22Rv1 (cell line): ENCODE measurements at regions not wholly inside any gene's neighbourhood (a gene's known extent, or its start where the extent isn't known, plus 50 kb on each side); places are given as distances from the start of the nearest gene placed in this dataset.

Source experiments
- ZFX ChIP-seq: fragments of 450-650 bp; IDR thresholded peaks from 2 replicates; pipeline ENCODE4 v1.6.1; 2017; ENCODE audit warnings: antibody characterized with exemption, borderline replicate concordance
- TF ChIP-seq, protein P1 (sequence below): fragments of 450-650 bp; IDR thresholded peaks from 2 replicates; pipeline ENCODE4 v1.5.1; 2017; ENCODE audit warnings: mild to moderate bottlenecking

DNA sequence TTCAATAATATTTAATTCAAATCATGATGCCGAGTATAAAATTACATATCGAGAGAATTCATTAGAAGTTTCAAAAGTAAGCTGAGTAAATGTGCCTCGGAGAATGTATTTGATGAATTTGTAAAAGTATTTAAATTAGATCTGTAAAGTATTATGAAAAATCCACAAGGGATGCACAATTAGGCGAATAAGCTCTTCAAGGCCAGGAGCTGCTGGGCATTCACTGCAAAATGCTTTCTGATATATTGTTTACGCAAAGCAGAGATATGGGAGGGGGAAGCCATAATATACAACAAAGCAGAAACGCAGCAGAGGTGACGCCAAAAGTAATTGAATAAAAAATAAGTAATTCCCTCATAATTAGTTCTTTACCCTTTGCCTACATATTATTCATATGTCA, 1121.5 kb upstream of the TENM3 start:
- TF ChIP-seq, protein P1, sequence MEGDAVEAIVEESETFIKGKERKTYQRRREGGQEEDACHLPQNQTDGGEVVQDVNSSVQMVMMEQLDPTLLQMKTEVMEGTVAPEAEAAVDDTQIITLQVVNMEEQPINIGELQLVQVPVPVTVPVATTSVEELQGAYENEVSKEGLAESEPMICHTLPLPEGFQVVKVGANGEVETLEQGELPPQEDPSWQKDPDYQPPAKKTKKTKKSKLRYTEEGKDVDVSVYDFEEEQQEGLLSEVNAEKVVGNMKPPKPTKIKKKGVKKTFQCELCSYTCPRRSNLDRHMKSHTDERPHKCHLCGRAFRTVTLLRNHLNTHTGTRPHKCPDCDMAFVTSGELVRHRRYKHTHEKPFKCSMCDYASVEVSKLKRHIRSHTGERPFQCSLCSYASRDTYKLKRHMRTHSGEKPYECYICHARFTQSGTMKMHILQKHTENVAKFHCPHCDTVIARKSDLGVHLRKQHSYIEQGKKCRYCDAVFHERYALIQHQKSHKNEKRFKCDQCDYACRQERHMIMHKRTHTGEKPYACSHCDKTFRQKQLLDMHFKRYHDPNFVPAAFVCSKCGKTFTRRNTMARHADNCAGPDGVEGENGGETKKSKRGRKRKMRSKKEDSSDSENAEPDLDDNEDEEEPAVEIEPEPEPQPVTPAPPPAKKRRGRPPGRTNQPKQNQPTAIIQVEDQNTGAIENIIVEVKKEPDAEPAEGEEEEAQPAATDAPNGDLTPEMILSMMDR, result no peak
- TF ChIP-seq ZFX, result no peak
